ENCODE measurements at regions not wholly inside any gene's neighbourhood (a gene's known extent, or its start where the extent isn't known, plus 50 kb on each side); places are given as distances from the start of the nearest gene placed in this dataset.
A peak's percentile ranks its signal among the peaks of the same experiment; 100 is the strongest.

- TF ChIP-seq POLR2A (IDR thresholded peaks at IDR 0.05): peak; percentile 18
- no peak for TF ChIP-seq CTCF (IDR thresholded peaks at IDR 0.05)
These were observed 62.2 kb downstream of the CCDC71L start for GRCh38 chr7:106598663-106599342.
